ENCODE measurements at regions not wholly inside any gene's neighbourhood (a gene's known extent, or its start where the extent isn't known, plus 50 kb on each side); places are given as distances from the start of the nearest gene placed in this dataset.
A peak's percentile ranks its signal among the peaks of the same experiment; 100 is the strongest.

DNA sequence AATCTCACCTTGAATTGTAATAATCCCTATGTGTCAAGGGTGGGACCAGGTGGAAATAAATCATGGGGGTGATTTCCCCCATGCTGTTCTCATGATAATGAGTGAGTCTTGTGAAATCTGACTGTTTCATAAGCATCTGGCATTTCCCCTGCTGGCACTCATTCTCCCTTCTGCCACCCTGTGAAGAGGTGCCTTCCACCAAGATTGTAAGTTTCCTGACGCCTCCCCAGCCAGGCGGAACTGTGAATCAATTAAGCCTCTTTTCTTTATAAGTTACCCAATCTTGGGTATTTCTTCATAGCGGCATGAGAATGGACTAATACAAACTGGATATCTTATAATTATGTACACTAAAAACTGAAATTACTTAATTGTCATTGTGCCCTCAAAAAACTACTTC, 189.2 kb upstream of the API5 start:
- TF ChIP-seq CTCF (IDR thresholded peaks at IDR 0.05), result no peak

DNA sequence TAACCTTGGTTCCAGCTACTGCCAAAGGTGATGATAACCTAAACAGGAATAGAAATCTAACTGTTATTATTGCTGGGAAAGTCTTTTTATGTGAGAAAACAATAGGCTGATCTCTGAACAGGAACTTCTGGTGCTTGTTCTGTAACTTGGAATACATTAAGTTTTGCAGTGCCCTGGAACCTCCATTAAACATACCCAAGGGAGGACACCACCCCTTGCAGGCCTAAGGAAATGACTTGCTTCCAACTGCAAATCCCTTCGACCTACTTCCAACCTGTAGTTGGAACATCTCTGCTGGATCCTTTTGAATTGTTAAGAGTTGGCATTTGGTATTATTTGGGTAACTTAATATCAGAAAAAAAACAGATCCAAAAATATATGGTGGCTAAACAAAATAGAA, 188.4 kb upstream of the API5 start:
- no peak for TF ChIP-seq CTCF (IDR thresholded peaks at IDR 0.05)

DNA sequence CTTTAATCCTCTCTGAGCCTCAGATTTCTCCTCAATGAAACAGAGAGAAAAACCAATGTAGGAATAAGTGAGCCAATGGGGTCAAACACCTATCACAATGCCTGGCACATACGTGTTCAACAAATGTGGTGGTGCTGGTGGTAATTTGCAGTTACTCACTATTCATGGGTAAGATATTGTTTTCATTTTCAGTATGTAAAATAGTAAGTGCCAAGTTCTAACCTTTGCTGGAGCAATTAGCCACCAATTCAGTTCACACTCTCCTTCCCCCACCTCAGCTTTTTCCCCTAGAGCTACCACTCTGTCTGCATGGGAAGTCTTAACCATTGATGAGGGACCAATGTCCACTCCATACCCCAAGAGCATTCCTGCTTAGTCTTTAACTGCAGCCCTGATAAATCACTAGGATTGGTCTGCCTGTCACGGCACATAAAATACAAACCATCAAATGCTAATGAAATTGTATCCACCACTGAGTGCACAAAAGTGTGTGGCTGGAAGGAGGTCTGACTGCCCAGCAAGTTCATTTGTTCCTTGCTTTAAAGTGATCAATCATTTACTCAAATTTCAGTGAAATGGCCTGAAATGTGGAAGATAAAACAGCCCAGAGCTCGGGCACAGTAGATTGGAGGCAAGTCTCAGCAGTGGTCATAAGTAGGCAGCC, 187.4 kb upstream of the API5 start:
- TF ChIP-seq CTCF (IDR thresholded peaks at IDR 0.05), result no peak

- TF ChIP-seq CTCF (IDR thresholded peaks at IDR 0.05), result no peak
These were observed 182.5 kb upstream of the API5 start for GRCh38 chr11:43129329-43129728.

GRCh38 chr11:43130616-43131015, 181.2 kb upstream of the API5 start:
- TF ChIP-seq CTCF (IDR thresholded peaks at IDR 0.05), result peak; percentile 57

DNA sequence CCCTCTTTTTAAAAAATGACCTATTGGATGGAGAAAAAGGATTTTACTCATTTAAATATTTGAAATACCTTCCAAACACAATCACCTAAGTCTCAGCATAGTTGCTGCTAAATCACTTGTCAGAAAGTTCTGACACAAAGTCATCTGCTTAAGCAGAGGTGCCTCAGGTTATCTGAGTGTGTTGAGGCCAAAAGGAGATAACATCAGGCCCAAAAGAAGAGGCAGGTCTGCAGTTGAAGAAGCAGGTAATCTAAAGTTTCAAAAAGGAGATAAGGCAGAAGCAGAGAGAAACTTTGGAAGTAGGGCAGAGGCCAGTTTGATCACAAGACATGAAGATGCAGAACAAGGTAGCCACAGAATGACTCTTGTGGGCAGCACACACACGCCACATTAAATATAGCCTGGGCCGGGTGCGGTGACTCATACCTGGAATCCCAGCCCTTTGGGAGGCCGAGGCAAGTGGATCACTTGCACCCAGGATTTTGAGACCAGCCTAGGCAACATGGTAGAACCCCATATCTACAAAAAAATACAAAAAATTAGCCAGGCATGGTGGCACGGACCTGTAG, 175.7 kb upstream of the API5 start:
- TF ChIP-seq CTCF (IDR thresholded peaks at IDR 0.05), result no peak

DNA sequence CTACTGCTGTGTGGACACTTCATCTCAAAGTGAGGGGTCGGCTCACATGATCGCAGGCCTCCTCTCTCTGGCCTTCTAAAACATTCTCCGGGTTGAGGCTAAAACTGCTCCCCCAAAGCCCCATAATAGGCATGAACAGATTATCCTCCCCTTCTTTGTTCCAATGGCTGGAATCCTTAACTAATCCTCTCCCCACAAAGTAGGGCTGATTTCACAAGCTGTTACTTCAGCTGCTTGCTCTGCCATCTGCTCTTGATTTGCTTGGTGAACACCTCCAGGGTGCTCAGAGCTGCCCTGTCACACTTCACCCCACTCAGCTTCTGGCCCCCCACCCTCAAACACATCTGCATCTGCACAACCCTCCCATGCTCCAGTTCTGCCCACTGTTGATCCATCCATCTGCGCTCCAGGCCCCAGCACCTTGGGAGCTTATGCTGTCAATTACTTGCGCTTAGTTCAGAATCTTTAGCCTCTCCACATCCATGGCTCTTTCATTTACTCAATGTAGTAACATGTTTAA, 173.1 kb upstream of the API5 start:
- no peak for TF ChIP-seq CTCF (IDR thresholded peaks at IDR 0.05)

Data from LNCAP (cell line).